Brain pericyte (primary cell): ENCODE measurements at regions not wholly inside any gene's neighbourhood (a gene's known extent, or its start where the extent isn't known, plus 50 kb on each side); places are given as distances from the start of the nearest gene placed in this dataset.

Experiments used
- DNase-seq: peaks from one replicate; pipeline ENCODE4 v3.0.0-alpha.2; 2012; ENCODE audit warnings: low read depth, low spot score

- DNase-seq = no peak
Measured at GRCh38 chr4:32393806-32394205, 1673.6 kb downstream of the PCDH7 start.

DNA sequence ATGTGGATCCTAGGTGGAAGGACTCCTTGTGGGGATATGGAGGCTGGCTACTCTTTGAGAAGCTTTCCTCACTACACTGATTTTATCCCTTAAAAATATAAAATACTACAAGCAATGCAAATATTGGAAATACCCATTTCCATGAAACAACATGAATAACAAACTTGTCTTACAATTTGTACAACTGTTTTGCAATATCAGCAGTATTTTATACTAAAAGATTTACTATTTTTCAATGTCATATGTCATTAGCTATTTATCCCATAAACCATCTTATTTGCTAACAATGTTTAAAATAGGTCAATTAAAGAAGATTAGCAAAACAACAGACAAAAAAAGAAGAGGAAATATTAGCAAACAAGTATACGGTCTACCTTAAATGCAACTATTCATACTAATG lies 1674.1 kb downstream of the PCDH7 start:
- no peak for DNase-seq

DNA sequence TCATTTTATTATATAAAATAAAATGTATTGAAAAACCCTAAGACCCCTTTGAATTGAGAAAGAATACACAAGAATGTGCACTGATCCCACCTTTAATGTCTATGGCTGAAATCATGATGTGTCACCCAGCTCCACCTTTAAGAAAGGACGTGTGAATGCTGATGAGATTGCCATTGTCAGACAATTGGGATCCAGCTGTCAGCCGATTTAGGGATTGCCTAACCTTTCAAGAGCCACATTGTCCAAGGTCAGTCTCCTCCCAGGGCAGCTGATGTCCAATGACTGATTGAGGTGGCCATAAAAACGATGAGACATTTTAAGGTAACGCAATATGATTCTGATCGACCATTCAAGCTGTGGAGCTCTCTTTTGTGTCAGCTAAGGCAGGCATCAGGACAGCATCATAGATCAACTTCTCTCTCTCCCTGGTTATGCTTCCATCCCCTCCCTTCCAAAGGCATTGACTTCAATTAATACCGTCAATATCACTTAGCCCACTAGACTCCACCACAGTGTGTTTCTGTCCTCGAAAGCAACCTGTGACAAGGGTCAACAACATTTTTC lies 1676.4 kb downstream of the PCDH7 start:
- DNase-seq = no peak

DNA sequence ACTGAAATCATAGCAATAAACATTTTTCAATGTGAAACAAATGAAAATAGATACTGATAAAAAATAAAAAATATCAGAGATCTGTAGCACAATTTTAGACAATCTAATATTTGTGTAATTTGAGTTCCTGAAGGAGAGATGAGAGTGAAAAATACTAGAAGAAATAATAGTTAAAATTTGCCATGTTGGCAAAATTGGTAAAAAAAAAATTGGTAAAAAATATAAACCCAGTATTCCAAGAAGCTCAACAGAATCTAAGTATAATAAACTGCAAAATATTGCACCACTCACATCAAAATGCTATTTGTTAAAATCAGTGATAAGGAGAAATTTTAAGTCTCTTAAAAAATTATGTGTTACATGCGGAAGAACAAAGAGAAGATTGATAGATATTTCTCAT lies 1680.7 kb downstream of the PCDH7 start:
- DNase-seq = no peak

DNA sequence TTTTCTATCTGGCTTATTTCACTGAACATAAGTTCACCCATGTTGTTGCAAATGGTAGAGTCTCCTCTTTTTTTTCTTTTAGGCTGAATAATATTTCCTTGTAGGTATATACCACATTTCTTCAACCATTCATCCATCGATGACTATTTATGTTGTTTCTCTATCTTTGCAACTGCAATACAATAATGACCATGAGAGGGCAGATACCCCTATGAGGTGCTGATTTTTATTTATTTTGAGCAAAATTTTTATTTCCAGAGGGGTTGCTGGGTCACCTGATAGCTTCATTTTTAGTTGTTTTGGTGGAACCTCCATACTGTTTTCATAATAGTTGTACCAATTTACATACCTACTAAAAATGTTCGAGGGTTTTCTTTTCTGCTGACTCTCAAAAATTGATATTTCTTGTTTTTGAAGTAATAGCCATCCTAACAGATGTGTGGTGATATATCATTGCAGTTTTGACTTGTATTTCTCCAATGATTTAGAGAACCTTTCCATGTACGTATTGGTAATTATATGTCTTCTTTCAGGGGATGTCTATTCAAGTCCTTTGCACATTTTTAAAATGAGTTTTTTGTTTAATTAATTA lies 1697.0 kb downstream of the PCDH7 start:
- DNase-seq = no peak

- DNase-seq = no peak
Measured at GRCh38 chr4:32423267-32423666, 1703.1 kb downstream of the PCDH7 start.

DNA sequence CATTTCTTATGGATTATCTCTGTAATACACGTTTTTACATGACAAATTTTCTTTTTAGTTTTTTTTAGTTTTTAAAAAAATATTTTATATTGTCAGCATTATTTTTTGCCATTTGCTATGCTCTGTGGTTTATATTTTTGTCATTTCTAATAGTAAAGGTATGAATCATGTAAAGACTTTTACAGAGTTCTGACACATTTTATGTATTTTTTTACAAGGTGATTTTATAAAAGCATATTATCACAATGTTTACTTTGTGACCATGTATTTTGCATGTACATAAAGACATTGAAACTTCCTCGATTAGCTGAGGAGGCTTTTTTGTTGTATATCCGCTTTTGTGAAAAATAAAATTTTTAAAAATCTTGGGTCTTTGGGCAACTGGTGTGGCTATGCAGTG lies 1705.1 kb downstream of the PCDH7 start:
- DNase-seq = no peak

- DNase-seq = no peak
Measured at GRCh38 chr4:32427566-32427965, 1707.4 kb downstream of the PCDH7 start.

DNA sequence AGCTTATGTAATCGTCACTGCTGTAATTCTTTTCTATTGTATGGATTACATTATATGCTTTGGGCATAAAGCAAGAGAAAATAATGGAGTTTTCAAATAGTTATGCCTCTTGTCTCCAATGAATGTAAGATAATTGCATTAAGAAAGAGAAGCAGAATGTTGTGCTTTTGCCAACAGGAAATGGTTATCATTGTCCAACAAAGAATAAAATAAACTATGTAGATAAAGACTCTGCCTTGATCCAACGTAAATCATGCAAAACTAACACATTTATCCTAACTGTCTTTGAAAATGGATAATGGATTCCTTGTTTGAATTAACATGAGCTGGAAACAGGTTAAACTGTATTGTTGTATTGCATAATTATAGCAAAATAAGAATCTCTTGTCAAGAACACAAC lies 1709.0 kb downstream of the PCDH7 start:
- no peak for DNase-seq

GRCh38 chr4:32435308-32435707 lies 1715.1 kb downstream of the PCDH7 start:
- DNase-seq = no peak

DNA sequence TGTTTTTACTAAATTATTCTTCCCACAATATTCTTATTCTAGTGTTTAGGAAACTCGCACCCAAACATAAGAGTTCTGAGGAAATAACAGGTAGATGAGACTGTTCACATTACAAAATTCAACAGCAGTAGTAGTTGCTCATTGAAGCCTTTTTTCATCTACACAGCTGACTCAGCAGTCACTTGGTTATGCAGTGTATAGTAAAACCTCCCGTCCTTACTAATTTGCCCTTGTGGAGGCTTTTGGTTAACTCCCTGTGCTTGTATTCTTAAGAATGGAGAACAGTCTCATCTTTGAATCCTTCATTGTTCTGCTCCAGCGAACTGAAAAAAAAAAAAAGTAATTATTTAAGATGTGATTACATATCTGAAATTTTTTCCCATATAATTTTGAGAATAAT lies 1716.6 kb downstream of the PCDH7 start:
- DNase-seq = no peak

- DNase-seq = no peak
Measured at GRCh38 chr4:32440391-32440790, 1720.2 kb downstream of the PCDH7 start.

- DNase-seq = no peak
Measured at GRCh38 chr4:32454482-32454881, 1734.3 kb downstream of the PCDH7 start.

GRCh38 chr4:32455231-32455630 lies 1735.1 kb downstream of the PCDH7 start:
- DNase-seq = no peak

GRCh38 chr4:32460972-32461371 lies 1740.8 kb downstream of the PCDH7 start:
- no peak for DNase-seq

GRCh38 chr4:32462944-32463343 lies 1742.8 kb downstream of the PCDH7 start:
- no peak for DNase-seq

- DNase-seq = no peak
Measured at GRCh38 chr4:32470087-32470585, 1750.0 kb downstream of the PCDH7 start.

DNA sequence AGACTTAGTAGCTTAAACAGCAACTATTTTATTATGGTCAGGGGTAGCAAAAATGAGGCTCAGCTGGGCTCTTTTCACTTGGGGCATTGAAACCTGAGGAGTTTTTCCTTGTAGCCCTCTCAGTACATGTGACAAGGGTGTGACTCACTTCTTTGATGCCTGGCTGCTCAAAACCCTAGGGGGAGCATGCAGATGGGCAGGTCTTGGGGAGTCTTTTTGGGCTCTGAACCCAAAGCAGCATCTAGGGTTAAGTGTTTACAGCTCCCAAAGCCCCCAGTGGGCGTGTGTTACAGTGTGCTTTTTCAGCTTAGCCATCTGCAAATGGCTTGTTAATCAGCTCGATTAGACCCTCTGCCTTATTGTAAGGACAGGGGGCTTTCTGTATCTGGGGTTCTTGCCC lies 1752.7 kb downstream of the PCDH7 start:
- no peak for DNase-seq

DNA sequence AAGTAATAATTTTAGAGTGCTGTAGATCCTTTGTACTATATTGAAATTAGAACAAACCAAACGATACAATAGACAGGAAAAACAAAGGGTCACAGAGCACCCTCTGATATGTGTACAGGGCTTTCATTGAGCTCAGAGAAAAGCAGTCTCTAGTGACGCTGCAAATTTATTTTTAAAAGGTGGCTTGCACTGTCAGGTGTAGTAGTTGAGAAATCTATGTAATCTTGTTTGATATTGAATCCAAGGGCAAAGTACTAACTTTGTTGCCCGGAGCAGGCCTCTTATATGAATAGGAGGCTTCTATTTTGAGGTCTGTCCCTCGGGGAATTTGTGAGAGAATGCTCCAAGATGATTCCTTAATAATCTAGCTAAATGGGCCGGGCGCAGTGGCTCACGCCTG lies 1755.5 kb downstream of the PCDH7 start:
- DNase-seq = no peak

DNA sequence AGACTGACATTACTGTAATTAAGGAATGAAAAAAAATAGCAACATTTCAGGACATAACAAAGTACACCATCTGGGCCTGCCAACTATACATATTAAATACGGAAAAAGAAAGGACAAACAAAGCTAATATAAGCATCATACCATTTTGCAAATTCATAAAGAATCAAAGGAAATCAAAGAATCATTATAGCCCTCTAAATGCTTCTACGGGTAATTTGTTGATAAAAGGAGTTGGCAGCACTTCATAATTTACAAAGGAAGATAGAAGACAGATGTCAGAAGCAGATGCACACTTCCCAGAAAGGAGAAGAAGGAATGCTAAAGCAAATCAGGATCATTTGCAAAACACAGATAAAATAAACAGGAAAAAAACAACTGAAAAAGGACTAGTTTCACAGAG lies 1757.3 kb downstream of the PCDH7 start:
- no peak for DNase-seq

- DNase-seq = no peak
Measured at GRCh38 chr4:32485956-32486355, 1765.8 kb downstream of the PCDH7 start.

DNA sequence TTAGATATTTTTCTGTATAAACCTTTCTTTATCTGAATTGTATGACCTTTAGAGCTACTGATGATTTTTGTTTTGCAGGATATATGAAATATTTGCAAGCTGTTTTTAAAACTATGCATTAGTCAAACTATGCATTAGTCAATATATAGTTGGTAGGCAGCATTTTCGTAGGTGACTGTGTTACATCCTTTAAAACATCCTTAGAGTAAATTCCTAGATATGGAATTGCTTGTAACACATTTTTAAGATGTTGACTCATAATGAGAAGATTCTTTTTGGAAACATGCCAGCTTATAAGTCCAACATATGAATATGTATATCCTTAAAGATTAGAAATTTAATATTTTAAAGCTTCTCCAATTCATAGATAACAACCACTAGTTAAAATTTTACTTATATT lies 1768.5 kb downstream of the PCDH7 start:
- DNase-seq = no peak

DNA sequence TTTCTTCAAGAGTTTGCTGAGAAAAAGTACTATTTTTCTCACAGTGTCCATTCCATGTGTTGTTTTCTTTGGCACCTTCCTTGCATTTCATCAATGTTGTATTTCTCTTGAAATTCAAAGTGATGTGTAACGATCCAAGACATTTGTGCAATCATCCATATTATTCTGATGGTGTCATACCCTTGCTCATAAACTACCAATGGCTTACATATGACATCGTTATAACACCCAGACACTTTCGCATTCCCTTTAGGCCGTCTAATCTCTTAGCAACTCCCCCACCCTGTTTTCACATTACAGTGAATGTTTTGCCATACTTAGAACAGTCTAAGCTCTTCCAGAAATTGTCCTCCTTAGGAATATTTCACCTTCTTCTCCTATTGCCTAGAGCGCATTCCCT lies 1779.0 kb downstream of the PCDH7 start:
- no peak for DNase-seq

- DNase-seq = no peak
Measured at GRCh38 chr4:32503241-32503640, 1783.1 kb downstream of the PCDH7 start.
